NB4 (cell line): ENCODE measurements at regions not wholly inside any gene's neighbourhood (a gene's known extent, or its start where the extent isn't known, plus 50 kb on each side); places are given as distances from the start of the nearest gene placed in this dataset.

Experiments
- POLR2A ChIP-seq: IDR thresholded peaks from 2 replicates; pipeline ENCODE4 v1.6.1; 2011; ENCODE audit warnings: mild to moderate bottlenecking; ENCODE audit not compliant: insufficient read length; ENCODE audit errors: extremely low read depth
- TF ChIP-seq, protein P1 (sequence below): IDR thresholded peaks from one replicate; pipeline ENCODE4 v1.5.1; 2012; ENCODE audit warnings: low read depth, low read length

DNA sequence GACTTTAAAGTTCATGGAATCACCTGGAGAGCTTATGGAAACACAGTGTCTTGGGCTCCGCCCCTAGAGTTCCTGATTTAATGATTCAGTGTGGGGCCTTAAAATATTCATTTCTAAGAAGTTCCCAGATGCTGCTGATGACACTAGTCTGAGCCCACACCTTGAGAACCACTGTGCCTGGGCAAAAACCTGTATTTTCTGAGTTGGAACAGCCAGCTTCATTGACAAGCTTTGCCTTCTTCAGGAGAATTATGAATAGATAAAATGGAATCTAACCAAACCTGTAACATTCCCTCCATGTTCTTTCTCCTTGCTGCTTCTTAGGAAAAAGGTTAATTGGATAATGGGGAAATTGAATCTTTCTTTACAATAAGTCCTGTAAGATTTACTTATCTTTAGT is 490.7 kb downstream of the DIPK2A start:
- TF ChIP-seq, protein P1, sequence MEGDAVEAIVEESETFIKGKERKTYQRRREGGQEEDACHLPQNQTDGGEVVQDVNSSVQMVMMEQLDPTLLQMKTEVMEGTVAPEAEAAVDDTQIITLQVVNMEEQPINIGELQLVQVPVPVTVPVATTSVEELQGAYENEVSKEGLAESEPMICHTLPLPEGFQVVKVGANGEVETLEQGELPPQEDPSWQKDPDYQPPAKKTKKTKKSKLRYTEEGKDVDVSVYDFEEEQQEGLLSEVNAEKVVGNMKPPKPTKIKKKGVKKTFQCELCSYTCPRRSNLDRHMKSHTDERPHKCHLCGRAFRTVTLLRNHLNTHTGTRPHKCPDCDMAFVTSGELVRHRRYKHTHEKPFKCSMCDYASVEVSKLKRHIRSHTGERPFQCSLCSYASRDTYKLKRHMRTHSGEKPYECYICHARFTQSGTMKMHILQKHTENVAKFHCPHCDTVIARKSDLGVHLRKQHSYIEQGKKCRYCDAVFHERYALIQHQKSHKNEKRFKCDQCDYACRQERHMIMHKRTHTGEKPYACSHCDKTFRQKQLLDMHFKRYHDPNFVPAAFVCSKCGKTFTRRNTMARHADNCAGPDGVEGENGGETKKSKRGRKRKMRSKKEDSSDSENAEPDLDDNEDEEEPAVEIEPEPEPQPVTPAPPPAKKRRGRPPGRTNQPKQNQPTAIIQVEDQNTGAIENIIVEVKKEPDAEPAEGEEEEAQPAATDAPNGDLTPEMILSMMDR: no peak
- no peak for TF ChIP-seq POLR2A
